ENCODE measurements at regions not wholly inside any gene's neighbourhood (a gene's known extent, or its start where the extent isn't known, plus 50 kb on each side); places are given as distances from the start of the nearest gene placed in this dataset.
"Not testable (repeated sequence)": the region's sequence is repeated elsewhere in the genome, so short reads cannot be mapped to it uniquely, and the experiment has no call there.

GRCh38 chrY:19005579-19005978 is 232.0 kb upstream of the HSFY2 start:
- intact Hi-C loops (cut with DNase I; ENCODE audit: low total_unique reads), result no loop called here

GRCh38 chrY:18997635-18998240 is 224.2 kb upstream of the HSFY2 start:
- H3K4me3 ChIP-seq, result no peak overlapping the region
- H3K4me1 ChIP-seq, result no peaks in the 10 kb centered on the region
- H3K9me3 ChIP-seq, result no peaks in the 10 kb centered on the region
- no peak for TF ChIP-seq CTCF (IDR thresholded peaks at IDR 0.05)
- TF ChIP-seq POLR2AphosphoS5 (IDR thresholded peaks at IDR 0.05), result no peak
- no peak for TF ChIP-seq POLR2A (IDR thresholded peaks at IDR 0.05)
- no peaks in the 10 kb centered on the region for H3K27me3 ChIP-seq
- no peak for DNase-seq (ENCODE audit: low spot score in 2 of 2)
- no peaks in the 10 kb centered on the region for H3K36me3 ChIP-seq
- H3K27ac ChIP-seq, result no peak overlapping the region
- intact Hi-C loops (cut with DNase I; ENCODE audit: low total_unique reads), result no loop called here

More at GRCh38 chrY:19005579-19005978, 232.0 kb upstream of the HSFY2 start:
- TF ChIP-seq POLR2A (IDR thresholded peaks at IDR 0.05) (no peak), POLR2AphosphoS5 (IDR thresholded peaks at IDR 0.05) (no peak), CTCF (IDR thresholded peaks at IDR 0.05) (no peak)
- Histone ChIP-seq H3K9me3 (no peaks in the 10 kb centered on the region), H3K4me1 (no peaks in the 10 kb centered on the region), H3K4me3 (no peak overlapping the region), H3K27ac (no peak overlapping the region), H3K36me3 (no peaks in the 10 kb centered on the region), H3K27me3 (no peaks in the 10 kb centered on the region)
- no peak for DNase-seq (ENCODE audit: low spot score in 2 of 2)

GRCh38 chrY:18993480-18993879 is 219.9 kb upstream of the HSFY2 start:
- H3K27ac ChIP-seq, result no peak overlapping the region
- H3K27me3 ChIP-seq, result no peaks in the 10 kb centered on the region
- intact Hi-C loops (cut with DNase I; ENCODE audit: low total_unique reads), result no loop called here
- TF ChIP-seq CTCF (IDR thresholded peaks at IDR 0.05) (no peak), POLR2A (IDR thresholded peaks at IDR 0.05) (no peak), POLR2AphosphoS5 (IDR thresholded peaks at IDR 0.05) (no peak)
- no peak for DNase-seq (ENCODE audit: low spot score in 2 of 2)
- no peaks in the 10 kb centered on the region for H3K36me3 ChIP-seq
- no peaks in the 10 kb centered on the region for H3K9me3 ChIP-seq
- H3K4me1 ChIP-seq, result no peaks in the 10 kb centered on the region
- no peak overlapping the region for H3K4me3 ChIP-seq

- peak overlapping the region in 1 of 3 donors; percentile 3 for H3K4me3 ChIP-seq
- H3K27me3 ChIP-seq; DNase-seq (ENCODE audit: low spot score in 2 of 2); H3K9me3 ChIP-seq; H3K27ac ChIP-seq; H3K4me1 ChIP-seq; H3K36me3 ChIP-seq; intact Hi-C loops (cut with DNase I; ENCODE audit: low total_unique reads): not testable (repeated sequence)
These were observed 219.1 kb upstream of the HSFY2 start for GRCh38 chrY:18992684-18993083.

GRCh38 chrY:18989356-18989755 is 215.8 kb upstream of the HSFY2 start:
- Histone ChIP-seq H3K27ac (no peak overlapping the region), H3K27me3 (no peaks in the 10 kb centered on the region), H3K4me1 (no peaks in the 10 kb centered on the region), H3K36me3 (no peaks in the 10 kb centered on the region), H3K9me3 (no peaks in the 10 kb centered on the region), H3K4me3 (no peak overlapping the region)
- no peak for DNase-seq (ENCODE audit: low spot score in 2 of 2)
- intact Hi-C loops (cut with DNase I; ENCODE audit: low total_unique reads), result no loop called here
- TF ChIP-seq POLR2AphosphoS5 (IDR thresholded peaks at IDR 0.05), result no peak
- TF ChIP-seq CTCF (IDR thresholded peaks at IDR 0.05), result no peak
- TF ChIP-seq POLR2A (IDR thresholded peaks at IDR 0.05), result no peak

- TF ChIP-seq POLR2AphosphoS5 (IDR thresholded peaks at IDR 0.05) (no peak), POLR2A (IDR thresholded peaks at IDR 0.05) (no peak), CTCF (IDR thresholded peaks at IDR 0.05) (no peak)
- Histone ChIP-seq H3K4me3 (no peak overlapping the region), H3K27ac (no peak overlapping the region), H3K27me3 (no peaks in the 10 kb centered on the region), H3K4me1 (no peaks in the 10 kb centered on the region), H3K36me3 (no peaks in the 10 kb centered on the region), H3K9me3 (no peaks in the 10 kb centered on the region)
- DNase-seq (ENCODE audit: low spot score in 2 of 2), result no peak
- intact Hi-C loops (cut with DNase I; ENCODE audit: low total_unique reads), result no loop called here
These were observed 192.5 kb upstream of the HSFY2 start for GRCh38 chrY:18966001-18966400.
